HCT116 (cell line): ENCODE measurements at regions not wholly inside any gene's neighbourhood (a gene's known extent, or its start where the extent isn't known, plus 50 kb on each side); places are given as distances from the start of the nearest gene placed in this dataset.

Experiments
- ATAC-seq: fragments of 200-7000 bp; cut with Tn5 transposase; 2 replicates; pipeline ENCODE4 v1.9.1; 2020; ENCODE audit warnings: mild to moderate bottlenecking, moderate library complexity
- BruUV-seq: library from RNA; stranded (reverse); fragments of 400-500 nt; replicated peaks from 2 replicates; lab custom pipeline; 2021; lab: Mats Ljungman, UMichigan
- CTCF ChIA-PET: fragments of 300-600 bp; sonication (Branson Sonifier 250); formaldehyde crosslinking; loops from one replicate; lab custom pipeline; 2021; ENCODE audit warnings: antibody characterized with exemption; lab: Charles Lee
- POLR2A ChIA-PET: fragments of 300-600, 350-600 bp; sonication (Branson Sonifier 250); formaldehyde crosslinking; loops from one replicate; lab custom pipeline; 2021; ENCODE audit warnings: antibody characterized with exemption; lab: Charles Lee
- RAD21 ChIA-PET, 2 experiments: fragments of 300-600 bp; sonication (Branson Sonifier 250); formaldehyde crosslinking; loops; one replicate each; lab custom pipeline; 2023; ENCODE audit warnings: low total read pairs in 2 of 2; ENCODE audit not compliant: uncharacterized antibody in 2 of 2, unreplicated experiment in 2 of 2, low non-redundant PET in 1 of 2; lab: Charles Lee
- DNase-seq: peaks from one replicate; pipeline ENCODE4 v3.0.0-alpha.2; 2010; ENCODE audit warnings: low read depth, low spot score
- H2AFZ ChIP-seq: fragments of 200-600 bp; shearing (Covaris generic), sonication (generic); 2 replicates; pipeline ENCODE4 v1.6.1; 2017; ENCODE audit warnings: low read depth, mixed run types, mixed read lengths, antibody characterized with exemption, low read length; ENCODE audit not compliant: poor library complexity, severe bottlenecking
- H3K27ac ChIP-seq: 2 replicates; pipeline ENCODE4 v1.5.1; 2012; ENCODE audit warnings: low read depth, low read length
- H3K27me3 ChIP-seq: fragments of 200-600 bp; sonication (generic); 2 replicates; pipeline ENCODE4 v1.6.1; 2016; ENCODE audit warnings: mixed run types, low read length, mixed read lengths; ENCODE audit not compliant: insufficient read depth
- H3K36me3 ChIP-seq, 2 experiments: fragments of 200-500 bp in 1 of 2; fragments of 200-600 bp in 1 of 2; sonication (Bioruptor generic) in 1 of 2; sonication (generic) in 1 of 2; 2 replicates each; pipeline versions ENCODE4 v1.5.1 to v1.6.1; 2014 to 2016; ENCODE audit warnings: low read length in 2 of 2, inconsistent platforms in 1 of 2, mixed read lengths in 1 of 2, mixed run types in 1 of 2; ENCODE audit not compliant: insufficient read depth in 2 of 2, control insufficient read depth in 1 of 2
- H3K4me1 ChIP-seq, 2 experiments: fragments of 200-600 bp in 1 of 2; sonication (generic) in 1 of 2; 2 replicates each; pipeline versions ENCODE4 v1.5.1 to v1.6.1; 2012 to 2017; ENCODE audit warnings: low read length in 2 of 2, inconsistent platforms in 1 of 2, mild to moderate bottlenecking in 1 of 2, mixed read lengths in 1 of 2, mixed run types in 1 of 2, moderate library complexity in 1 of 2; ENCODE audit not compliant: insufficient read depth in 2 of 2, control insufficient read depth in 1 of 2
- H3K4me2 ChIP-seq: fragments of 200-600 bp; sonication (generic); 2 replicates; pipeline ENCODE4 v1.6.1; 2017; ENCODE audit warnings: mixed run types, low read length, mixed read lengths
- H3K4me3 ChIP-seq, 2 experiments: fragments of 200-600 bp in 1 of 2; sonication (generic) in 1 of 2; replicated peaks in 1 of 2; 2 replicates each; pipeline ENCODE4 v1.5.1; 2011 to 2016; ENCODE audit warnings: low read length in 2 of 2, control low read depth in 1 of 2, low read depth in 1 of 2, mild to moderate bottlenecking in 1 of 2, mixed read lengths in 1 of 2, mixed run types in 1 of 2
- H3K79me2 ChIP-seq: fragments of 200-600 bp; sonication (generic); 2 replicates; pipeline ENCODE4 v1.6.1; 2017; ENCODE audit warnings: mild to moderate bottlenecking, mixed run types, low read length, moderate library complexity, mixed read lengths; ENCODE audit not compliant: insufficient read depth
- H3K9ac ChIP-seq: fragments of 200-600 bp; sonication (generic); 2 replicates; pipeline ENCODE4 v1.6.1; 2016; ENCODE audit warnings: low read length, mixed read lengths
- H3K9me2 ChIP-seq: fragments of 200-600 bp; sonication (generic), shearing (Covaris generic); 2 replicates; pipeline ENCODE4 v1.6.1; 2017; ENCODE audit warnings: mixed run types, mild to moderate bottlenecking, moderate library complexity; ENCODE audit not compliant: insufficient read depth
- H3K9me3 ChIP-seq, 2 experiments: fragments of 200-500 bp in 1 of 2; fragments of 200-600 bp in 1 of 2; sonication (Bioruptor generic) in 1 of 2; sonication (generic) in 1 of 2; 2 replicates each; pipeline ENCODE4 v1.6.1; 2014 to 2017; ENCODE audit warnings: low read length in 2 of 2, mixed read lengths in 2 of 2, inconsistent platforms in 1 of 2, low read depth in 1 of 2, mild to moderate bottlenecking in 1 of 2, mixed run types in 1 of 2, moderate library complexity in 1 of 2; ENCODE audit not compliant: control insufficient read depth in 1 of 2, insufficient read depth in 1 of 2
- H4K20me1 ChIP-seq: fragments of 200-600 bp; sonication (generic), shearing (Covaris generic); 2 replicates; pipeline ENCODE4 v1.6.1; 2017; ENCODE audit warnings: mixed run types, mild to moderate bottlenecking, moderate library complexity; ENCODE audit not compliant: insufficient read depth
- CTCF ChIP-seq, 3 experiments: fragments of 200-600 bp in 1 of 3; sonication (generic) in 1 of 3; IDR thresholded peaks in 2 of 3; conservative IDR thresholded peaks in 1 of 3; 2 replicates each; pipeline ENCODE4 v1.5.1; 2012 to 2017; ENCODE audit warnings: low read depth in 2 of 3, low read length in 2 of 3, antibody characterized with exemption in 1 of 3, borderline replicate concordance in 1 of 3, control low read depth in 1 of 3, mild to moderate bottlenecking in 1 of 3, mixed read lengths in 1 of 3, mixed run types in 1 of 3, moderate library complexity in 1 of 3; ENCODE audit not compliant: insufficient read depth in 1 of 3
- EZH2phosphoT487 ChIP-seq: fragments of 200-600 bp; IDR thresholded peaks from 2 replicates; pipeline ENCODE4 v1.6.1; 2018; ENCODE audit warnings: antibody characterized with exemption, borderline replicate concordance
- FOSL1 ChIP-seq: IDR thresholded peaks from 2 replicates; pipeline ENCODE4 v1.6.1; 2012; ENCODE audit warnings: low read depth
- JUND ChIP-seq: IDR thresholded peaks from 2 replicates; pipeline ENCODE4 v1.6.1; 2012
- MAX ChIP-seq: IDR thresholded peaks from 2 replicates; pipeline ENCODE4 v1.6.1; 2012
- POLR2AphosphoS5 ChIP-seq: IDR thresholded peaks from 2 replicates; pipeline ENCODE4 v1.6.1; 2011; ENCODE audit warnings: mild to moderate bottlenecking, low read depth, low read length, moderate library complexity
- REST ChIP-seq: IDR thresholded peaks from 2 replicates; pipeline ENCODE4 v1.6.1; 2012; ENCODE audit warnings: low read depth
- SRF ChIP-seq: IDR thresholded peaks from 2 replicates; pipeline ENCODE4 v1.6.1; 2012; ENCODE audit warnings: low read depth
- YY1 ChIP-seq: IDR thresholded peaks from 2 replicates; pipeline ENCODE4 v1.6.1; 2011; ENCODE audit warnings: low read length, low read depth, moderate library complexity, mild to moderate bottlenecking; ENCODE audit not compliant: insufficient replicate concordance; ENCODE audit errors: extremely low read depth
- ZBTB33 ChIP-seq: IDR thresholded peaks from 2 replicates; pipeline ENCODE4 v1.6.1; 2011; ENCODE audit warnings: mild to moderate bottlenecking, low read length, moderate library complexity; ENCODE audit not compliant: insufficient replicate concordance; ENCODE audit errors: extremely low read depth
- ZFX ChIP-seq: fragments of 450-650 bp; IDR thresholded peaks from 2 replicates; pipeline ENCODE4 v1.6.1; 2017
- intact Hi-C: fragments of 100-400 bp; cut with micrococcal nuclease; formaldehyde crosslinking; loops from 2 replicates; pipeline ENCODE4 v1.10.0; 2022

- ATAC-seq (no peak), DNase-seq (no peak)
- no peak overlapping the region for H3K4me3 ChIP-seq
- no peaks in the 10 kb centered on the region for H3K27me3 ChIP-seq
- no peaks in the 10 kb centered on the region for H3K4me1 ChIP-seq
- H3K36me3 ChIP-seq = no peaks in the 10 kb centered on the region
- H3K9me2 ChIP-seq = no peaks in the 10 kb centered on the region
- no TSS peak for BruUV-seq
- H3K4me2 ChIP-seq = no peak overlapping the region
- ChIA-PET CTCF (no interaction called here), RAD21 (no interaction called here), POLR2A (no interaction called here)
- TF ChIP-seq ZFX (no peak), FOSL1 (no peak), POLR2AphosphoS5 (no peak), JUND (no peak), MAX (no peak), YY1 (no peak), SRF (no peak), ZBTB33 (no peak), REST (no peak), EZH2phosphoT487 (no peak), CTCF (IDR thresholded peaks at IDR 0.05 in 2 of 3, conservative IDR thresholded peaks at IDR 0.05 in 1 of 3; ENCODE audit: borderline replicate concordance in 1 of 3, insufficient read depth in 1 of 3, low read depth in 2 of 3, low read length in 2 of 3) (no peak)
- intact Hi-C loops = no loop called here
- no peaks in the 10 kb centered on the region for H3K9me3 ChIP-seq
- no peaks in the 10 kb centered on the region for H4K20me1 ChIP-seq
- H2AFZ ChIP-seq = no peak overlapping the region
- no peak overlapping the region for H3K9ac ChIP-seq
- H3K27ac ChIP-seq = no peak overlapping the region
- no peaks in the 10 kb centered on the region for H3K79me2 ChIP-seq
Measured at GRCh38 chr5:33092719-33093118, 348.0 kb upstream of the TARS1 start.
